ENCODE measurements at regions not wholly inside any gene's neighbourhood (a gene's known extent, or its start where the extent isn't known, plus 50 kb on each side); places are given as distances from the start of the nearest gene placed in this dataset.

GRCh38 chr2:128867936-128868636, 549.4 kb upstream of the HS6ST1 start:
- Histone ChIP-seq H2AFZ (no peak overlapping the region), H4K20me1 (ENCODE audit: insufficient read depth, poor library complexity, severe bottlenecking) (no peaks in the 10 kb centered on the region), H3K27me3 (no peaks in the 10 kb centered on the region), H3K4me3 (no peak overlapping the region), H3K36me3 (replicated peaks; ENCODE audit: insufficient read depth, low read depth) (no peaks in the 10 kb centered on the region), H3K27ac (no peak overlapping the region), H3K9me2 (replicated peaks; ENCODE audit: insufficient read depth) (no peaks in the 10 kb centered on the region), H3K4me1 (ENCODE audit: insufficient read depth) (no peaks in the 10 kb centered on the region), H3K4me2 (no peak overlapping the region), H3K79me2 (no peaks in the 10 kb centered on the region), H3K9me3 (ENCODE audit: low read depth) (no peaks in the 10 kb centered on the region)
- WGBS (ENCODE audit: low lambda C conversion rate, missing lambda C conversion rate), result 91% methylated on average over 7 of the region's 7 CpGs
- TF ChIP-seq EZH2phosphoT487 (IDR thresholded peaks at IDR 0.05; ENCODE audit: low read depth, severe bottlenecking, unreplicated experiment) (no peak), EZH2 (IDR thresholded peaks at IDR 0.05; ENCODE audit: borderline replicate concordance) (no peak), CTCF (IDR thresholded peaks at IDR 0.05; ENCODE audit: poor library complexity) (no peak)
- DNase-seq (ENCODE audit: low spot score), result no peak

- 87% methylated on average over 7 of the region's 7 CpGs for WGBS (ENCODE audit: low lambda C conversion rate, missing lambda C conversion rate)
These were observed 550.3 kb upstream of the HS6ST1 start for GRCh38 chr2:128868686-128869551.

GRCh38 chr2:128874608-128875007, 555.9 kb upstream of the HS6ST1 start:
- no peak for DNase-seq (ENCODE audit: low spot score)
- no peaks in the 10 kb centered on the region for H3K9me2 ChIP-seq (replicated peaks; ENCODE audit: insufficient read depth)
- no peaks in the 10 kb centered on the region for H3K27me3 ChIP-seq
- no peak for TF ChIP-seq CTCF (IDR thresholded peaks at IDR 0.05; ENCODE audit: poor library complexity)
- no peak for TF ChIP-seq EZH2 (IDR thresholded peaks at IDR 0.05; ENCODE audit: borderline replicate concordance)
- no peaks in the 10 kb centered on the region for H3K9me3 ChIP-seq (ENCODE audit: low read depth)
- H3K36me3 ChIP-seq (replicated peaks; ENCODE audit: insufficient read depth, low read depth), result no peaks in the 10 kb centered on the region
- H3K4me1 ChIP-seq (ENCODE audit: insufficient read depth), result no peaks in the 10 kb centered on the region
- H3K79me2 ChIP-seq, result no peaks in the 10 kb centered on the region
- no peak overlapping the region for H3K4me2 ChIP-seq
- H2AFZ ChIP-seq, result no peak overlapping the region
- WGBS (ENCODE audit: low lambda C conversion rate, missing lambda C conversion rate), result 94% methylated on average over 5 of the region's 5 CpGs
- H3K4me3 ChIP-seq, result no peak overlapping the region
- H3K27ac ChIP-seq, result no peak overlapping the region
- H4K20me1 ChIP-seq (ENCODE audit: insufficient read depth, poor library complexity, severe bottlenecking), result no peaks in the 10 kb centered on the region

More at GRCh38 chr2:128868686-128869551, 550.3 kb upstream of the HS6ST1 start:
- Histone ChIP-seq H3K79me2 (no peaks in the 10 kb centered on the region), H3K27me3 (no peaks in the 10 kb centered on the region), H2AFZ (no peak overlapping the region), H3K36me3 (replicated peaks; ENCODE audit: insufficient read depth, low read depth) (no peaks in the 10 kb centered on the region), H3K4me2 (no peak overlapping the region), H3K4me1 (ENCODE audit: insufficient read depth) (no peaks in the 10 kb centered on the region), H4K20me1 (ENCODE audit: insufficient read depth, poor library complexity, severe bottlenecking) (no peaks in the 10 kb centered on the region), H3K27ac (no peak overlapping the region), H3K9me2 (replicated peaks; ENCODE audit: insufficient read depth) (no peaks in the 10 kb centered on the region), H3K4me3 (no peak overlapping the region), H3K9me3 (ENCODE audit: low read depth) (no peaks in the 10 kb centered on the region)
- TF ChIP-seq CTCF (IDR thresholded peaks at IDR 0.05; ENCODE audit: poor library complexity) (no peak), EZH2phosphoT487 (IDR thresholded peaks at IDR 0.05; ENCODE audit: low read depth, severe bottlenecking, unreplicated experiment) (no peak), EZH2 (IDR thresholded peaks at IDR 0.05; ENCODE audit: borderline replicate concordance) (no peak)
- DNase-seq (ENCODE audit: low spot score), result no peak
